GM12864 (cell line): ENCODE measurements at regions not wholly inside any gene's neighbourhood (a gene's known extent, or its start where the extent isn't known, plus 50 kb on each side); places are given as distances from the start of the nearest gene placed in this dataset.
A peak's percentile ranks its signal among the peaks of the same experiment; 100 is the strongest.

Experiments used
- DNase-seq: peaks from one replicate; pipeline ENCODE4 v3.0.0-alpha.2; 2011; ENCODE audit warnings: low read depth
- H3K4me3 ChIP-seq: 2 replicates; pipeline ENCODE4 v1.5.1; 2011; ENCODE audit warnings: mild to moderate bottlenecking, low read depth, low read length, control low read depth
- CTCF ChIP-seq: IDR thresholded peaks from 2 replicates; pipeline ENCODE4 v1.5.1; 2011; ENCODE audit warnings: low read depth, mild to moderate bottlenecking, moderate library complexity, low read length, control low read depth, inconsistent platforms; ENCODE audit errors: missing control alignments

GRCh38 chr11:10641912-10642697 is 51.5 kb downstream of the IRAG1 start:
- TF ChIP-seq CTCF: no peak
- H3K4me3 ChIP-seq: no peak overlapping the region
- no peak for DNase-seq

- no peak for TF ChIP-seq CTCF
- peak; percentile 72 for DNase-seq
- no peak overlapping the region for H3K4me3 ChIP-seq
These were observed 52.2 kb downstream of the IRAG1 start for GRCh38 chr11:10641177-10641911.

GRCh38 chr11:10640308-10640707 is 53.2 kb downstream of the IRAG1 start:
- no peak for DNase-seq
- TF ChIP-seq CTCF: no peak
- H3K4me3 ChIP-seq: no peak overlapping the region

- no peak overlapping the region for H3K4me3 ChIP-seq
- TF ChIP-seq CTCF: no peak
- no peak for DNase-seq
These were observed 54.2 kb downstream of the IRAG1 start for GRCh38 chr11:10639350-10639749.

GRCh38 chr11:10638316-10638925 is 55.1 kb downstream of the IRAG1 start:
- no peak for DNase-seq
- TF ChIP-seq CTCF: no peak

GRCh38 chr11:10637731-10638151 is 55.8 kb downstream of the IRAG1 start:
- no peak overlapping the region for H3K4me3 ChIP-seq
- no peak for DNase-seq
- TF ChIP-seq CTCF: no peak

More at GRCh38 chr11:10638316-10638925, 55.1 kb downstream of the IRAG1 start:
- H3K4me3 ChIP-seq: no peak overlapping the region
